Natural killer cell (primary cell): ENCODE measurements at regions not wholly inside any gene's neighbourhood (a gene's known extent, or its start where the extent isn't known, plus 50 kb on each side); places are given as distances from the start of the nearest gene placed in this dataset.

Source experiments
- ATAC-seq, 3 donors: fragments of 150-1000 bp in 2 of 3; fragments of 200-7000 bp in 1 of 3; cut with Tn5 transposase; 1 replicate in 1 of 3; 2 replicates in 2 of 3; pipeline ENCODE4 v1.10.0; 2021; ENCODE audit warnings: mild to moderate bottlenecking in 2 of 3, moderate library complexity in 2 of 3
- DNase-seq, 2 donors: peaks; one replicate each; pipeline versions ENCODE4 v3.0.0 to v3.0.0-alpha.2; 2013 to 2021; ENCODE audit warnings: mixed read lengths in 1 of 2
- H3K27ac ChIP-seq: one replicate; pipeline ENCODE4 v1.5.1; 2013; ENCODE audit warnings: mild to moderate bottlenecking, low read length
- H3K27me3 ChIP-seq: one replicate; pipeline ENCODE4 v1.6.1; 2013; ENCODE audit warnings: low read length; ENCODE audit not compliant: control insufficient read depth, insufficient read depth
- H3K36me3 ChIP-seq: one replicate; pipeline ENCODE4 v1.6.1; 2013; ENCODE audit warnings: low read length; ENCODE audit not compliant: control insufficient read depth, insufficient read depth
- H3K4me1 ChIP-seq: one replicate; pipeline ENCODE4 v1.6.1; 2013; ENCODE audit warnings: low read length; ENCODE audit not compliant: control insufficient read depth, insufficient read depth
- H3K4me3 ChIP-seq: one replicate; pipeline ENCODE4 v1.5.1; 2013; ENCODE audit warnings: low read length
- H3K9me3 ChIP-seq: one replicate; pipeline ENCODE4 v1.6.1; 2013; ENCODE audit warnings: low read length; ENCODE audit not compliant: control insufficient read depth, insufficient read depth
- H3K27ac Mint-ChIP-seq, 2 donors: one replicate each; pipeline ENCODE4 v1.8.0; 2022; ENCODE audit warnings: mild to moderate bottlenecking in 2 of 2, mixed read lengths in 2 of 2, moderate library complexity in 1 of 2
- H3K27me3 Mint-ChIP-seq, 2 donors: one replicate each; pipeline ENCODE4 v1.8.0; 2022; ENCODE audit warnings: low read depth in 2 of 2, mixed read lengths in 2 of 2
- H3K36me3 Mint-ChIP-seq: one replicate; pipeline ENCODE4 v1.8.0; 2022; ENCODE audit warnings: mixed read lengths
- H3K4me1 Mint-ChIP-seq, 2 donors: one replicate each; pipeline ENCODE4 v1.8.0; 2022; ENCODE audit warnings: mixed read lengths in 2 of 2
- H3K4me3 Mint-ChIP-seq: one replicate; pipeline ENCODE4 v1.8.0; 2022; ENCODE audit warnings: mild to moderate bottlenecking, moderate library complexity, mixed read lengths
- H3K9me3 Mint-ChIP-seq, 2 donors: one replicate each; pipeline ENCODE4 v1.8.0; 2022; ENCODE audit warnings: mixed read lengths in 2 of 2
- WGBS: methylation state at CpG from one replicate; pipeline ENCODE4 v1.1.7; 2013; ENCODE audit warnings: missing lambda C conversion rate; ENCODE audit not compliant: insufficient coverage; 5-methylcytosine and 5-hydroxymethylcytosine counted together
- intact Hi-C: fragments of 100-400 bp; cut with micrococcal nuclease; formaldehyde crosslinking; loops from one replicate; pipeline ENCODE4 v1.14.2; 2022
- TF ChIP-seq, protein P1 (sequence below): fragments of 200-600 bp; IDR thresholded peaks from one replicate; pipeline ENCODE4 v1.8.0; 2022; ENCODE audit warnings: antibody characterized with exemption

DNA sequence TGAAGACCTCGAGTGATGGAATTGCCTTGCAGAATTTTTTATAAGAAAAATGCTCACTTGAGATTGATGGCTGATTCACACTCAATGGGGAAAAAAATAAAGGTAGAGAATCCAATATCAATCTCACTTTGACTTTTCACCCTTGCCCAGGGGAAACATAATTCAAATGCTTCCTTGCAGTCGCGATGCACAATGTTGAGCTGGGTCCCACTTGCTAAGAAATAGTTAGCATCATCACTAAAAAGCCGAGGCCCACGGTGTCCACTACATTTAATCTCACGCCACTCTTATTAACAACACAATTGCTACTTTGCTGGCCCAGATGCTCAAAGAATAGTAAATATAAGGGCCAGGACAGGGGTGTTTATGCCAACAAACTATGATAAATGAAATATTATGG lies 223.4 kb downstream of the SPTSSA start:
- Mint-ChIP-seq H3K36me3 (no peaks in the 10 kb centered on the region), H3K4me3 (no peak overlapping the region), H3K27ac (no peak overlapping the region), H3K9me3 (no peaks in the 10 kb centered on the region), H3K27me3 (peaks cover 6 to 17% of the 10 kb centered on the region in 2 donors), H3K4me1 (no peaks in the 10 kb centered on the region)
- no peaks in the 10 kb centered on the region for H3K4me1 ChIP-seq
- no peak overlapping the region for H3K4me3 ChIP-seq
- no peaks in the 10 kb centered on the region for H3K36me3 ChIP-seq
- TF ChIP-seq, protein P1, sequence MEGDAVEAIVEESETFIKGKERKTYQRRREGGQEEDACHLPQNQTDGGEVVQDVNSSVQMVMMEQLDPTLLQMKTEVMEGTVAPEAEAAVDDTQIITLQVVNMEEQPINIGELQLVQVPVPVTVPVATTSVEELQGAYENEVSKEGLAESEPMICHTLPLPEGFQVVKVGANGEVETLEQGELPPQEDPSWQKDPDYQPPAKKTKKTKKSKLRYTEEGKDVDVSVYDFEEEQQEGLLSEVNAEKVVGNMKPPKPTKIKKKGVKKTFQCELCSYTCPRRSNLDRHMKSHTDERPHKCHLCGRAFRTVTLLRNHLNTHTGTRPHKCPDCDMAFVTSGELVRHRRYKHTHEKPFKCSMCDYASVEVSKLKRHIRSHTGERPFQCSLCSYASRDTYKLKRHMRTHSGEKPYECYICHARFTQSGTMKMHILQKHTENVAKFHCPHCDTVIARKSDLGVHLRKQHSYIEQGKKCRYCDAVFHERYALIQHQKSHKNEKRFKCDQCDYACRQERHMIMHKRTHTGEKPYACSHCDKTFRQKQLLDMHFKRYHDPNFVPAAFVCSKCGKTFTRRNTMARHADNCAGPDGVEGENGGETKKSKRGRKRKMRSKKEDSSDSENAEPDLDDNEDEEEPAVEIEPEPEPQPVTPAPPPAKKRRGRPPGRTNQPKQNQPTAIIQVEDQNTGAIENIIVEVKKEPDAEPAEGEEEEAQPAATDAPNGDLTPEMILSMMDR = no peak
- 100% methylated on average over 5 of the region's 6 CpGs for WGBS
- no peak overlapping the region for H3K27ac ChIP-seq
- no peak for DNase-seq
- ATAC-seq = no peak
- no peaks in the 10 kb centered on the region for H3K9me3 ChIP-seq
- intact Hi-C loops = no loop called here
- H3K27me3 ChIP-seq = no peaks in the 10 kb centered on the region

DNA sequence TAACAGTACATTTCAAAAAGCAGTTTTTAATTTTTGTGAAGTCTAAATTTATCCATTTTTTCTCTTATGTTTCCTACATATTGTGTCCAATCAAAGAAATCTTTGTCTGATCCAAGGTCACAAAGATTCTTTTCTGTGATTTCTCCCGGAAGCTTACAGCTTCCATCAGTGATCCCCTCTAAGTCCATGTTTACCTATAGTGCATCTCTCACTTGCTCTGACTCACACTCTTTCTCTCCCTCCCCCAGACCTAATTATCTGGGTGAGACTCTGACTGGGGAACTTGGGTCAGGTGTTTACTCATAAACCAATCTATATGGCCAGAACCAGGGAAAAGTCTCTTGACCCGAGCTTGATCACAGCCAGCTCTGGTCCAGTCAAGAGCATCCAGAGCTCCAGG lies 224.4 kb downstream of the SPTSSA start:
- Histone ChIP-seq H3K9me3 (no peaks in the 10 kb centered on the region), H3K4me1 (no peaks in the 10 kb centered on the region), H3K27me3 (no peaks in the 10 kb centered on the region), H3K27ac (no peak overlapping the region), H3K4me3 (no peak overlapping the region), H3K36me3 (no peaks in the 10 kb centered on the region)
- Mint-ChIP-seq H3K4me3 (no peak overlapping the region), H3K27ac (no peak overlapping the region), H3K4me1 (no peaks in the 10 kb centered on the region), H3K27me3 (peaks cover 6 to 17% of the 10 kb centered on the region in 2 donors), H3K9me3 (no peaks in the 10 kb centered on the region), H3K36me3 (no peaks in the 10 kb centered on the region)
- 61% methylated on average over 2 of the region's 2 CpGs for WGBS
- TF ChIP-seq, protein P1 = no peak
- intact Hi-C loops = no loop called here
- DNase-seq (no peak), ATAC-seq (no peak)

DNA sequence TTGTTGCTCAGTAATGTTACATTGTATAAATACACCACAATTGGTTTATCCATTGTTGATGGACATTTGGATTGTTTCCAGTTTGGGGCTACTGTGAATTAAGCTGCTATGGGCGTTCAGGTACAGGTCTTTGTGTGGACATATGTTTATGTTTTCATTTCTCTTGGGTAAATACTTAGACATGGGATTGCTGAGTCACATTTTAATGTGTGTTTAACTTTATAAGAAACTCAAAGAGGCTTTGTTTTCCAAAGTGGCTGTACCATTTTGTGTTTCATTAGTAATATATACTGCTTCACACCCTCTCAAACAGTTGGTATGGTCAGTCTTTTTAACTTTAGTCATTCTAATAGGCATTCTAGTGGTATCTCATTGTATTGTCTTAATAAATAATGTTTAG lies 225.0 kb downstream of the SPTSSA start:
- ATAC-seq (no peak), DNase-seq (no peak)
- Mint-ChIP-seq H3K36me3 (no peaks in the 10 kb centered on the region), H3K4me1 (no peaks in the 10 kb centered on the region), H3K27ac (no peak overlapping the region), H3K27me3 (peaks cover 7 to 17% of the 10 kb centered on the region in 2 donors), H3K4me3 (no peak overlapping the region), H3K9me3 (no peaks in the 10 kb centered on the region)
- Histone ChIP-seq H3K4me1 (no peaks in the 10 kb centered on the region), H3K9me3 (no peaks in the 10 kb centered on the region), H3K4me3 (no peak overlapping the region), H3K27ac (no peak overlapping the region), H3K27me3 (no peaks in the 10 kb centered on the region), H3K36me3 (no peaks in the 10 kb centered on the region)
- intact Hi-C loops = no loop called here
- WGBS = 76% methylated on average over 1 of the region's 1 CpG
- TF ChIP-seq, protein P1 = no peak

GRCh38 chr14:34235643-34236300 lies 226.3 kb downstream of the SPTSSA start:
- Histone ChIP-seq H3K9me3 (no peaks in the 10 kb centered on the region), H3K36me3 (no peaks in the 10 kb centered on the region), H3K4me3 (no peak overlapping the region), H3K27me3 (no peaks in the 10 kb centered on the region), H3K4me1 (no peaks in the 10 kb centered on the region), H3K27ac (no peak overlapping the region)
- H3K4me1 Mint-ChIP-seq = no peaks in the 10 kb centered on the region
- no peaks in the 10 kb centered on the region for H3K36me3 Mint-ChIP-seq
- DNase-seq (no peak), ATAC-seq (no peak)
- H3K27me3 Mint-ChIP-seq = peaks cover 9 to 20% of the 10 kb centered on the region in 2 donors
- TF ChIP-seq, protein P1 = no peak
- H3K4me3 Mint-ChIP-seq = no peak overlapping the region
- no peak overlapping the region for H3K27ac Mint-ChIP-seq
- 67% methylated on average over 4 of the region's 5 CpGs for WGBS
- intact Hi-C loops = no loop called here
- no peaks in the 10 kb centered on the region for H3K9me3 Mint-ChIP-seq
